CD4-positive, alpha-beta T cell (primary cell): ENCODE measurements at regions not wholly inside any gene's neighbourhood (a gene's known extent, or its start where the extent isn't known, plus 50 kb on each side); places are given as distances from the start of the nearest gene placed in this dataset.

Experiments used
- ATAC-seq: fragments of 200-7000 bp; cut with Tn5 transposase; one replicate; pipeline ENCODE4 v1.10.0; 2022; ENCODE audit warnings: mild to moderate bottlenecking; ENCODE audit not compliant: poor library complexity
- CTCF ChIA-PET: fragments of 350-600 bp; sonication (Branson Sonifier 250); formaldehyde crosslinking; loops from one replicate; lab custom pipeline; 2021; ENCODE audit warnings: antibody characterized with exemption, inconsistent platforms; lab: Charles Lee
- POLR2A ChIA-PET: fragments of 350-600 bp; sonication (Branson Sonifier 250); formaldehyde crosslinking; loops from one replicate; lab custom pipeline; 2021; ENCODE audit warnings: antibody characterized with exemption, inconsistent platforms; lab: Charles Lee
- DNase-seq, 14 experiments: peaks; one replicate each; pipeline ENCODE4 v3.0.0-alpha.2; 2013 to 2020; ENCODE audit warnings: mixed read lengths in 2 of 14
- H3K27ac ChIP-seq, 2 donors: one replicate each; pipeline versions ENCODE4 v1.5.1 to v1.7.0; 2013; ENCODE audit warnings: low read length in 2 of 2, low read depth in 1 of 2, mild to moderate bottlenecking in 1 of 2
- H3K27me3 ChIP-seq, 2 experiments: 1 replicate in 1 of 2; 2 replicates in 1 of 2; pipeline versions ENCODE4 v1.6.1 to v1.7.0; 2013; ENCODE audit warnings: low read length in 2 of 2, control low read depth in 1 of 2, mild to moderate bottlenecking in 1 of 2, moderate library complexity in 1 of 2; ENCODE audit not compliant: insufficient read depth in 2 of 2, control insufficient read depth in 1 of 2
- H3K36me3 ChIP-seq: one replicate; pipeline ENCODE4 v1.6.1; 2013; ENCODE audit warnings: low read length, control low read depth; ENCODE audit not compliant: insufficient read depth
- H3K4me1 ChIP-seq: one replicate; pipeline ENCODE4 v1.6.1; 2013; ENCODE audit warnings: low read length, control low read depth; ENCODE audit not compliant: insufficient read depth
- H3K4me3 ChIP-seq: one replicate; pipeline ENCODE4 v1.5.1; 2013; ENCODE audit warnings: mild to moderate bottlenecking, low read length, moderate library complexity
- H3K9me3 ChIP-seq, 2 experiments: 1 replicate in 1 of 2; 2 replicates in 1 of 2; pipeline versions ENCODE4 v1.6.1 to v1.7.0; 2013; ENCODE audit warnings: low read length in 2 of 2, mild to moderate bottlenecking in 2 of 2, control low read depth in 1 of 2, moderate library complexity in 1 of 2; ENCODE audit not compliant: control insufficient read depth in 1 of 2, insufficient read depth in 1 of 2
- H3K27ac Mint-ChIP-seq: one replicate; pipeline ENCODE4 v1.8.0; 2020; ENCODE audit warnings: mixed read lengths
- H3K27me3 Mint-ChIP-seq: one replicate; pipeline ENCODE4 v1.8.0; 2021; ENCODE audit warnings: mixed read lengths
- H3K36me3 Mint-ChIP-seq: one replicate; pipeline ENCODE4 v1.8.0; 2021; ENCODE audit warnings: low read depth, mixed read lengths
- H3K4me1 Mint-ChIP-seq: one replicate; pipeline ENCODE4 v1.8.0; 2021; ENCODE audit warnings: low read depth, mixed read lengths
- H3K4me3 Mint-ChIP-seq: one replicate; pipeline ENCODE4 v1.8.0; 2020; ENCODE audit warnings: mild to moderate bottlenecking, mixed read lengths
- H3K9me3 Mint-ChIP-seq: one replicate; pipeline ENCODE4 v1.8.0; 2020; ENCODE audit warnings: mixed read lengths
- intact Hi-C, 2 experiments: fragments of 100-400 bp; cut with DNase I in 1 of 2; cut with micrococcal nuclease in 1 of 2; formaldehyde crosslinking; loops; one replicate each; pipeline versions ENCODE4 v1.15.1 to v1.9.0; 2023 to 2025; cut with DNase I, micrococcal nuclease
- TF ChIP-seq, protein P1 (sequence below): fragments of 200-600 bp; IDR thresholded peaks from one replicate; pipeline ENCODE4 v1.8.0; 2022; ENCODE audit warnings: antibody characterized with exemption, mild to moderate bottlenecking

DNA sequence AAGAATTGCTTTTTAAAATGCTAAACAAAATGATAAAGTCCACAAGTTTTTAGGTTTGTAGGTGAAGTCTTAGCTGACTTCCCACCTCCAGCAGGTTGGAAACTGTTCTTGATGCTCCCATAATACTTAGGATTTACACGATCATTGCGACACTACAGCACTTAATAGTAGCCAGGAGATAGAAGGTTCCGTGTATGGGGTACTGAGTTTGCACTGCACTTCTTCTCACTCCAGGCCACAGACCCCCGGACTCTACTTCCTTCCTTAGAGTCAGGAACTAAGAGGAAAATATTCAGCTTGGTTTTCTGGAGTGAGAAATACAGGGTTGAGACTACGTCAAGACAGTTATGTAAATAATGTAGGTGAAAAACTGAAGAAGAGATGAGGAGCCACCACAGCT is 56.1 kb upstream of the SGK1 start:
- no peak for DNase-seq
- Histone ChIP-seq H3K9me3 (no peaks in the 10 kb centered on the region), H3K4me3 (no peak overlapping the region), H3K36me3 (no peaks in the 10 kb centered on the region), H3K27ac (no peak overlapping the region), H3K4me1 (peaks cover 8% of the 10 kb centered on the region), H3K27me3 (no peaks in the 10 kb centered on the region)
- Mint-ChIP-seq H3K4me3 (no peak overlapping the region), H3K27me3 (no peaks in the 10 kb centered on the region), H3K4me1 (peaks cover 43% of the 10 kb centered on the region), H3K27ac (no peak overlapping the region), H3K36me3 (no peaks in the 10 kb centered on the region), H3K9me3 (no peaks in the 10 kb centered on the region)
- TF ChIP-seq, protein P1, sequence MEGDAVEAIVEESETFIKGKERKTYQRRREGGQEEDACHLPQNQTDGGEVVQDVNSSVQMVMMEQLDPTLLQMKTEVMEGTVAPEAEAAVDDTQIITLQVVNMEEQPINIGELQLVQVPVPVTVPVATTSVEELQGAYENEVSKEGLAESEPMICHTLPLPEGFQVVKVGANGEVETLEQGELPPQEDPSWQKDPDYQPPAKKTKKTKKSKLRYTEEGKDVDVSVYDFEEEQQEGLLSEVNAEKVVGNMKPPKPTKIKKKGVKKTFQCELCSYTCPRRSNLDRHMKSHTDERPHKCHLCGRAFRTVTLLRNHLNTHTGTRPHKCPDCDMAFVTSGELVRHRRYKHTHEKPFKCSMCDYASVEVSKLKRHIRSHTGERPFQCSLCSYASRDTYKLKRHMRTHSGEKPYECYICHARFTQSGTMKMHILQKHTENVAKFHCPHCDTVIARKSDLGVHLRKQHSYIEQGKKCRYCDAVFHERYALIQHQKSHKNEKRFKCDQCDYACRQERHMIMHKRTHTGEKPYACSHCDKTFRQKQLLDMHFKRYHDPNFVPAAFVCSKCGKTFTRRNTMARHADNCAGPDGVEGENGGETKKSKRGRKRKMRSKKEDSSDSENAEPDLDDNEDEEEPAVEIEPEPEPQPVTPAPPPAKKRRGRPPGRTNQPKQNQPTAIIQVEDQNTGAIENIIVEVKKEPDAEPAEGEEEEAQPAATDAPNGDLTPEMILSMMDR: no peak
- intact Hi-C loops: no loop called here
- ChIA-PET CTCF (no interaction called here), POLR2A (interaction anchor here (0.5 kb wide), 1 partner anchor 147 kb away, joined by 4 read pairs; no protein-coding TSS in a partner anchor)
- no peak for ATAC-seq

DNA sequence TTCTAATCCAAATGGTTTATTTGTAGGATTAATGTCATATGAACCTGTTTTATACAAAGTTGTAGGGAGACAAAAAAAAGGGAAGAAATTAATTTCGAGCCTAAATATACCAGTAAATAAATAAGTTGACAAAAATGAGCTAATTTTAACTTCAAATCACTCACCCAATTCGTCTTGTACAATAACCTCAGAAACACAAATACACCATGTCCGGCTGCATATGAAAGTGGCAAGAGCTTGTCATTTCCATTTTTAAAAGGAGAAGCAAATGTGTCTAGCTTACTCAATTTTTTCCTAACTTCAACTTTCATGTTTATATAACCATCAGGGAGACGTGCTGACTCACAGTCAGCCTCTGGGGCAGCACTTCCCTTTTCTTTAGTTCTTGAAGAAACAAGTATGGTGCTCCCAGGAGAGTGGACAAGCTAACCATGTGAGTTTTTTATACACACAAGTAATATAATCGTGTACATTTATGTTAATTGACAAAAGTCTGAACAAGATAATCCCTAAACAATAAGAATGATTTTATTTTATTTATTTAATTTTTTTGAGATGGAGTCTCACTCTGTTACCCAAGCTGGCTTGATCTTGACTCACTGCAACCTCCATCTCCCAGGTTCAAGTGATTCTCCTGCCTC is 55.5 kb upstream of the SGK1 start:
- no peak overlapping the region for H3K4me3 Mint-ChIP-seq
- no peak overlapping the region for H3K4me3 ChIP-seq
- ChIA-PET POLR2A (interaction anchor here (0.5 kb wide), 1 partner anchor 147 kb away, joined by 4 read pairs; no protein-coding TSS in a partner anchor), CTCF (interaction anchor here (1.1 kb wide), 1 partner anchor 70 kb away, joined by 3 read pairs; no protein-coding TSS in a partner anchor)
- intact Hi-C loops: no loop called here
- no peak for ATAC-seq
- no peaks in the 10 kb centered on the region for H3K9me3 ChIP-seq
- peaks cover 6% of the 10 kb centered on the region for H3K4me1 ChIP-seq
- H3K4me1 Mint-ChIP-seq: peaks cover 38% of the 10 kb centered on the region
- no peaks in the 10 kb centered on the region for H3K36me3 ChIP-seq
- no peaks in the 10 kb centered on the region for H3K9me3 Mint-ChIP-seq
- H3K27me3 ChIP-seq: no peaks in the 10 kb centered on the region
- H3K36me3 Mint-ChIP-seq: no peaks in the 10 kb centered on the region
- peak in 4 of 14 experiments; percentile 16 to 68 (median 48) for DNase-seq
- H3K27ac Mint-ChIP-seq: no peak overlapping the region
- TF ChIP-seq, protein P1: no peak
- peak overlapping the region in 1 of 2 donors; percentile 37 for H3K27ac ChIP-seq
- no peaks in the 10 kb centered on the region for H3K27me3 Mint-ChIP-seq

DNA sequence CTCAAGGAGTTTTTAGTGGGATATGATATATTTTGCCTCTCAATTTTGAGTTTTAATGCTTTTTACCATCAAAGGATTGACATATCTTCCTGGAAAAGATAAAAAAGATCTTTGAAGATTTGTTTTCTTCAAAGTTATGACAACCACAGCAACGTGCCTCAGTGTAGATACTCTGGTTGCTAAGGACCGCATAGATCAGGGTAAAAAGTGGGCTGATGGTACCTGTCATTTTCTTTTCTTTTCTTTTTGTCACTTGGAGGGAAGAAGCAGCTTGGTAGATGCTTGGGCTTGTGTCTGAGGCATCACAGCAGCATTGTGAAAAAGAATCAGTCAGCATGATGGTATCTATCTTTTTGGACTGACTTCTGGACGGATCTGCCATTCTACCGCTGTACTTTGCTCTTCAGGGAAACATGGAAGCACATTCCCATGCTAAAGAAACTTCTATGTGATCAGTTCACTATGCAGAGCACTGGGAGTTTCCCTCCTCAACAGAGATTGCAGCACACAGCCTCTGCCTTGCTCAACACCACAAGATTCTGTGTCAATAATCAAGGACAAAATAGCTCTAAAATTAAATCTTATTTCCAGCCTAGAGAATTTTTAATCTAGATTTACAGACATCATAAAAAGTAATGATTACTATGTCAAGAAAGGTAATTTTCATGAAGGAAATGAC is 54.8 kb upstream of the SGK1 start:
- H3K36me3 Mint-ChIP-seq: no peaks in the 10 kb centered on the region
- CTCF ChIA-PET: interaction anchor here (1.1 kb wide), 1 partner anchor 71 kb away, joined by 3 read pairs; no protein-coding TSS in a partner anchor
- no peaks in the 10 kb centered on the region for H3K27me3 Mint-ChIP-seq
- DNase-seq (peak in 3 of 14 experiments; percentile 44 to 64 (median 57)), ATAC-seq (peak; percentile 87)
- H3K9me3 Mint-ChIP-seq: no peaks in the 10 kb centered on the region
- Histone ChIP-seq H3K4me3 (no peak overlapping the region), H3K9me3 (no peaks in the 10 kb centered on the region), H3K27ac (peak overlapping the region in 1 of 2 donors; percentile 37), H3K4me1 (peaks cover 6% of the 10 kb centered on the region), H3K36me3 (no peaks in the 10 kb centered on the region), H3K27me3 (no peaks in the 10 kb centered on the region)
- TF ChIP-seq, protein P1: no peak
- POLR2A ChIA-PET: interaction anchor here (0.8 kb wide), 1 partner anchor 20 kb away, joined by 3 read pairs; no protein-coding TSS in a partner anchor
- H3K27ac Mint-ChIP-seq: no peak overlapping the region
- H3K4me3 Mint-ChIP-seq: no peak overlapping the region
- intact Hi-C loops: no loop called here
- peaks cover 38% of the 10 kb centered on the region for H3K4me1 Mint-ChIP-seq
